ENCODE measurements at regions not wholly inside any gene's neighbourhood (a gene's known extent, or its start where the extent isn't known, plus 50 kb on each side); places are given as distances from the start of the nearest gene placed in this dataset.

DNA sequence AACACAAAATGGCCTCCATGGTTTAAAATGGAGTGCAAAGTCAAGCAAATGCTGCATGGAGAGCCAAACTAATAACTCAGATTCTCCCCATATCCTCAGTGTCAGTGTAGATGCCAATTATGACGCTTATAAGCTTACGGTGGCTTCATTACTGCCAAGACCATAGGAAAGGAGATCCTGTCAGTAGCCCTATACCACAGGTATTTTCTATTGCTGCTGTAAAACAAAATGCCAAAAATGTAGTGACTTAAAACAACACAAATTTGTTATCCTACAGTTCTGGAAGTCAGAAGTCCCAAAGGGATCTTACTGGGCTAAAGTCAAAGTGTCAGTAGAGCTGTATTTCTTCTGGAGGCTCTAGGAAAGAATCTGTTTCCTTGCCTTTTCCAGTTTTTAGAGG lies 149.8 kb upstream of the GBE1 start:
- TF ChIP-seq, protein P1, sequence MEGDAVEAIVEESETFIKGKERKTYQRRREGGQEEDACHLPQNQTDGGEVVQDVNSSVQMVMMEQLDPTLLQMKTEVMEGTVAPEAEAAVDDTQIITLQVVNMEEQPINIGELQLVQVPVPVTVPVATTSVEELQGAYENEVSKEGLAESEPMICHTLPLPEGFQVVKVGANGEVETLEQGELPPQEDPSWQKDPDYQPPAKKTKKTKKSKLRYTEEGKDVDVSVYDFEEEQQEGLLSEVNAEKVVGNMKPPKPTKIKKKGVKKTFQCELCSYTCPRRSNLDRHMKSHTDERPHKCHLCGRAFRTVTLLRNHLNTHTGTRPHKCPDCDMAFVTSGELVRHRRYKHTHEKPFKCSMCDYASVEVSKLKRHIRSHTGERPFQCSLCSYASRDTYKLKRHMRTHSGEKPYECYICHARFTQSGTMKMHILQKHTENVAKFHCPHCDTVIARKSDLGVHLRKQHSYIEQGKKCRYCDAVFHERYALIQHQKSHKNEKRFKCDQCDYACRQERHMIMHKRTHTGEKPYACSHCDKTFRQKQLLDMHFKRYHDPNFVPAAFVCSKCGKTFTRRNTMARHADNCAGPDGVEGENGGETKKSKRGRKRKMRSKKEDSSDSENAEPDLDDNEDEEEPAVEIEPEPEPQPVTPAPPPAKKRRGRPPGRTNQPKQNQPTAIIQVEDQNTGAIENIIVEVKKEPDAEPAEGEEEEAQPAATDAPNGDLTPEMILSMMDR (IDR thresholded peaks at IDR 0.05): no peak
- TF ChIP-seq POLR2A (IDR thresholded peaks at IDR 0.05): no peak
- TF ChIP-seq POLR2AphosphoS5 (IDR thresholded peaks at IDR 0.05): no peak
- TF ChIP-seq EP300 (IDR thresholded peaks at IDR 0.05): no peak
